Bronchial epithelial cell (primary cell): ENCODE measurements at regions not wholly inside any gene's neighbourhood (a gene's known extent, or its start where the extent isn't known, plus 50 kb on each side); places are given as distances from the start of the nearest gene placed in this dataset.
A peak's percentile ranks its signal among the peaks of the same experiment; 100 is the strongest.

ENCODE experiments used
- DNase-seq: peaks from one replicate; pipeline ENCODE4 v3.0.0-alpha.2; 2010; ENCODE audit warnings: low read depth
- FAIRE-seq: peaks from 2 replicates; lab custom pipeline; 2011; peaks lifted over from hg19 to GRCh38; lab: Jason Lieb, UNC
- H3K27me3 ChIP-seq: 2 replicates; pipeline ENCODE4 v1.5.1; 2011; ENCODE audit warnings: low read length; ENCODE audit not compliant: control insufficient read depth, insufficient read depth
- H3K36me3 ChIP-seq: 2 replicates; pipeline ENCODE4 v1.5.1; 2011; ENCODE audit warnings: low read length; ENCODE audit not compliant: control insufficient read depth, insufficient read depth
- H3K4me3 ChIP-seq: 2 replicates; pipeline ENCODE4 v1.5.1; 2011; ENCODE audit warnings: mild to moderate bottlenecking, low read depth, low read length, control low read depth
- CTCF ChIP-seq: IDR thresholded peaks from 2 replicates; pipeline ENCODE4 v1.5.1; 2011; ENCODE audit warnings: mild to moderate bottlenecking, moderate library complexity, low read length, control low read depth, inconsistent platforms; ENCODE audit not compliant: insufficient read depth, severe bottlenecking

- Histone ChIP-seq H3K36me3 (no peaks in the 10 kb centered on the region), H3K27me3 (no peaks in the 10 kb centered on the region), H3K4me3 (no peak overlapping the region)
- DNase-seq, result no peak
- FAIRE-seq, result no peak
- TF ChIP-seq CTCF, result no peak
Observed at GRCh38 chr2:151052850-151053660, 208.6 kb downstream of the RBM43 start.

GRCh38 chr2:151051574-151052220, 210.0 kb downstream of the RBM43 start:
- peak; percentile 66 for TF ChIP-seq CTCF
- FAIRE-seq, result no peak

GRCh38 chr2:151049746-151050145, 211.9 kb downstream of the RBM43 start:
- DNase-seq (peak; percentile 96), FAIRE-seq (no peak)

More at GRCh38 chr2:151051574-151052220, 210.0 kb downstream of the RBM43 start:
- H3K27me3 ChIP-seq, result no peaks in the 10 kb centered on the region
- DNase-seq, result peak; percentile 69
- no peak overlapping the region for H3K4me3 ChIP-seq
- H3K36me3 ChIP-seq, result no peaks in the 10 kb centered on the region

GRCh38 chr2:151048331-151049054, 213.2 kb downstream of the RBM43 start:
- no peak for TF ChIP-seq CTCF
- FAIRE-seq (no peak), DNase-seq (no peak)
- no peak overlapping the region for H3K4me3 ChIP-seq
- no peaks in the 10 kb centered on the region for H3K36me3 ChIP-seq
- no peaks in the 10 kb centered on the region for H3K27me3 ChIP-seq

More at GRCh38 chr2:151049746-151050145, 211.9 kb downstream of the RBM43 start:
- TF ChIP-seq CTCF, result no peak
- no peaks in the 10 kb centered on the region for H3K36me3 ChIP-seq
- no peaks in the 10 kb centered on the region for H3K27me3 ChIP-seq
- no peak overlapping the region for H3K4me3 ChIP-seq

- DNase-seq, result peak; percentile 99
Observed at GRCh38 chr2:151043484-151043883, 218.2 kb downstream of the RBM43 start.

More at GRCh38 chr2:151043484-151043883, 218.2 kb downstream of the RBM43 start:
- peak; percentile 62 for FAIRE-seq
- Histone ChIP-seq H3K27me3 (no peaks in the 10 kb centered on the region), H3K4me3 (no peak overlapping the region), H3K36me3 (no peaks in the 10 kb centered on the region)
- no peak for TF ChIP-seq CTCF
